AG04449 (cell line): ENCODE measurements at regions not wholly inside any gene's neighbourhood (a gene's known extent, or its start where the extent isn't known, plus 50 kb on each side); places are given as distances from the start of the nearest gene placed in this dataset.
A peak's percentile ranks its signal among the peaks of the same experiment; 100 is the strongest.

ENCODE experiments used
- CTCF ChIA-PET: fragments of 350-600 bp; formaldehyde crosslinking; extraction: SDS; loops from one replicate; lab custom pipeline; 2021; ENCODE audit warnings: antibody characterized with exemption; lab: Yijun Ruan, JAX
- POLR2A ChIA-PET: fragments of 400-600, 350-600 bp; formaldehyde crosslinking; extraction: SDS; loops from one replicate; lab custom pipeline; 2020; ENCODE audit warnings: antibody characterized with exemption, inconsistent platforms; lab: Yijun Ruan, JAX
- DNase-seq: peaks from one replicate; pipeline ENCODE4 v3.0.0-alpha.2; 2010; ENCODE audit warnings: low read depth, low spot score
- H3K4me3 ChIP-seq: 2 replicates; pipeline ENCODE4 v1.5.1; 2011; ENCODE audit warnings: low read depth, mild to moderate bottlenecking, control low read depth, low read length
- CTCF ChIP-seq: IDR thresholded peaks from one replicate; pipeline ENCODE4 v1.5.1; 2011; ENCODE audit warnings: mild to moderate bottlenecking, moderate library complexity, low read length, control low read depth, inconsistent platforms; ENCODE audit not compliant: insufficient read depth; ENCODE audit errors: missing control alignments

- ChIA-PET POLR2A (no interaction called here), CTCF (no interaction called here)
Measured at GRCh38 chr2:150876251-150876950, 385.3 kb downstream of the RBM43 start.

GRCh38 chr2:150873396-150873772 is 385.9 kb upstream of the RND3 start:
- H3K4me3 ChIP-seq, result no peak overlapping the region
- CTCF ChIA-PET, result no interaction called here
- POLR2A ChIA-PET, result no interaction called here
- no peak for DNase-seq
- TF ChIP-seq CTCF, result no peak

More at GRCh38 chr2:150876251-150876950, 385.3 kb downstream of the RBM43 start:
- TF ChIP-seq CTCF, result no peak
- H3K4me3 ChIP-seq, result no peak overlapping the region
- peak; percentile 14 for DNase-seq

GRCh38 chr2:150872756-150873395 is 385.4 kb upstream of the RND3 start:
- POLR2A ChIA-PET, result no interaction called here
- no peak for TF ChIP-seq CTCF
- no peak for DNase-seq
- no peak overlapping the region for H3K4me3 ChIP-seq
- CTCF ChIA-PET, result interaction anchor here (1.3 kb wide), 1 partner anchor 10 kb away, joined by 3 read pairs; no protein-coding TSS in a partner anchor

GRCh38 chr2:150866431-150866830 is 379.0 kb upstream of the RND3 start:
- no peak for DNase-seq
- ChIA-PET POLR2A (no interaction called here), CTCF (no interaction called here)
- no peak overlapping the region for H3K4me3 ChIP-seq
- TF ChIP-seq CTCF, result no peak

DNA sequence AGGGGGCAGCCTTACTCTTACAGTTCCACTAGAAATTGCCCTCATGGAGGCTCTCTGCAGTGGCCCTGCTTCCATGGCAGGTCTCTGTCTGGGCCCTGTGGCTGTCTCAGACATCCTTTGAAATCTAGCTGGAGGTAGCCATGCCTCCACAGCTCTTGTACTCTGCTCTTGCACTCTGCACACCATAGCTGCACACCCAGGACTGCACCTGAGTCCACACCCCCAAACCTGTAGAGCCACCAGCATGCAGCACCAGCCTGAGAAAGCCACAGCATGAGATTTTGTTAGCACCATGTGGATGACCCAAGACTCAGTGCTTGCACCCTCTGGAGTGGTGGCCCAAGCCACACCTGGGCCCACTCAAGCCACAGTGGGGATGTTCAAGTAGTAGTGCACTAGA is 376.2 kb upstream of the RND3 start:
- TF ChIP-seq CTCF, result no peak
- no peak for DNase-seq
- H3K4me3 ChIP-seq, result no peak overlapping the region
- ChIA-PET POLR2A (no interaction called here), CTCF (no interaction called here)

GRCh38 chr2:150860301-150860700 is 372.8 kb upstream of the RND3 start:
- POLR2A ChIA-PET, result no interaction called here
- TF ChIP-seq CTCF, result no peak
- no peak for DNase-seq
- no peak overlapping the region for H3K4me3 ChIP-seq
- CTCF ChIA-PET, result no interaction called here
